Activated T-helper 1 cell treated with anti-CD3 and anti-CD28 coated beads, Interleukin-2, amount 50 U/mL, for 16 hours (primary cell): ENCODE measurements at regions not wholly inside any gene's neighbourhood (a gene's known extent, or its start where the extent isn't known, plus 50 kb on each side); places are given as distances from the start of the nearest gene placed in this dataset.
"Not testable (repeated sequence)": the region's sequence is repeated elsewhere in the genome, so short reads cannot be mapped to it uniquely, and the experiment has no call there.

Experiments
- DNase-seq, 2 donors: peaks; one replicate each; pipeline ENCODE4 v3.0.0-alpha.2; 2020; ENCODE audit warnings: low read depth in 1 of 2, low spot score in 1 of 2

GRCh38 chr5:82657033-82657699 lies 379.0 kb upstream of the RPS23 start:
- no peak for DNase-seq

- no peak for DNase-seq
Observed at GRCh38 chr5:82656341-82656761, 378.2 kb upstream of the RPS23 start.

GRCh38 chr5:82655078-82655477 lies 376.9 kb upstream of the RPS23 start:
- no peak for DNase-seq

GRCh38 chr5:82649943-82650342 lies 371.8 kb upstream of the RPS23 start:
- no peak for DNase-seq

- DNase-seq: no peak
Observed at GRCh38 chr5:82644766-82645165, 366.6 kb upstream of the RPS23 start.

GRCh38 chr5:82644229-82644628 lies 366.1 kb upstream of the RPS23 start:
- no peak for DNase-seq

GRCh38 chr5:82642313-82642712 lies 364.2 kb upstream of the RPS23 start:
- no peak for DNase-seq

- no peak for DNase-seq
Observed at GRCh38 chr5:82641331-82642003, 363.3 kb upstream of the RPS23 start.

GRCh38 chr5:82640916-82641315 lies 362.8 kb upstream of the RPS23 start:
- no peak for DNase-seq

- no peak for DNase-seq
Observed at GRCh38 chr5:82639393-82640144, 361.4 kb upstream of the RPS23 start.

GRCh38 chr5:82636591-82636990 lies 358.4 kb upstream of the RPS23 start:
- no peak for DNase-seq

- no peak for DNase-seq
Observed at GRCh38 chr5:82635561-82636288, 357.6 kb upstream of the RPS23 start.

- no peak for DNase-seq
Observed at GRCh38 chr5:82628364-82628910, 350.3 kb upstream of the RPS23 start.

GRCh38 chr5:82626905-82627591 lies 348.9 kb upstream of the RPS23 start:
- not testable (repeated sequence) for DNase-seq

GRCh38 chr5:82626012-82626411 lies 347.9 kb upstream of the RPS23 start:
- not testable (repeated sequence) for DNase-seq

- no peak for DNase-seq
Observed at GRCh38 chr5:82624062-82624461, 345.9 kb upstream of the RPS23 start.

GRCh38 chr5:82622711-82623514 lies 344.8 kb upstream of the RPS23 start:
- DNase-seq: no peak

GRCh38 chr5:82622205-82622604 lies 344.1 kb upstream of the RPS23 start:
- no peak for DNase-seq

- no peak for DNase-seq
Observed at GRCh38 chr5:82620957-82621600, 342.9 kb upstream of the RPS23 start.
